SK-N-SH (cell line): ENCODE measurements at regions not wholly inside any gene's neighbourhood (a gene's known extent, or its start where the extent isn't known, plus 50 kb on each side); places are given as distances from the start of the nearest gene placed in this dataset.

ENCODE experiments used
- CTCF ChIA-PET: fragments of 300-600, 350-600 bp; formaldehyde crosslinking; extraction: SDS; loops from one replicate; lab custom pipeline; 2021; lab: Yijun Ruan, JAX
- POLR2A ChIA-PET: fragments of 350-600 bp; sonication (Branson Sonifier 250); formaldehyde crosslinking; extraction: SDS; loops from one replicate; lab custom pipeline; 2020; ENCODE audit warnings: antibody characterized with exemption, inconsistent platforms; lab: Yijun Ruan, JAX
- DNase-seq: peaks from one replicate; pipeline ENCODE4 v3.0.0; 2012
- H2AFZ ChIP-seq: fragments of 200-600 bp; sonication (generic); 2 replicates; pipeline ENCODE4 v1.8.1; 2016; ENCODE audit warnings: antibody characterized with exemption, mild to moderate bottlenecking, low read depth
- H3F3A ChIP-seq: fragments of 200-600 bp; sonication (generic); replicated peaks from 2 replicates; pipeline ENCODE3; 2016; ENCODE audit warnings: antibody characterized with exemption, mild to moderate bottlenecking; ENCODE audit not compliant: insufficient read depth
- H3K27ac ChIP-seq, 2 experiments: fragments of 200-500 bp in 1 of 2; fragments of 200-600 bp in 1 of 2; sonication (Bioruptor generic) in 1 of 2; sonication (generic), shearing (Covaris generic) in 1 of 2; 2 replicates each; pipeline versions ENCODE4 v1.5.1 to v1.6.1; 2014 to 2016; ENCODE audit warnings: low read depth in 2 of 2, inconsistent platforms in 1 of 2, low read length in 1 of 2, mild to moderate bottlenecking in 1 of 2, mixed read lengths in 1 of 2
- H3K27me3 ChIP-seq: fragments of 200-600 bp; sonication (generic), shearing (Covaris generic); 2 replicates; pipeline ENCODE4 v1.6.1; 2016; ENCODE audit warnings: mixed run types; ENCODE audit not compliant: insufficient read depth
- H3K36me3 ChIP-seq, 2 experiments: fragments of 200-500 bp in 1 of 2; fragments of 200-600 bp in 1 of 2; sonication (Bioruptor generic) in 1 of 2; sonication (generic) in 1 of 2; replicated peaks in 1 of 2; 2 replicates each; pipeline versions ENCODE3 to v1.5.1; 2014 to 2016; ENCODE audit warnings: low read length in 1 of 2, mild to moderate bottlenecking in 1 of 2; ENCODE audit not compliant: insufficient read depth in 2 of 2, control insufficient read depth in 1 of 2
- H3K4me1 ChIP-seq, 2 experiments: fragments of 200-500 bp in 1 of 2; fragments of 200-600 bp in 1 of 2; sonication (Bioruptor generic) in 1 of 2; sonication (generic), shearing (Covaris generic) in 1 of 2; 2 replicates each; pipeline versions ENCODE4 v1.5.1 to v1.6.1; 2014 to 2016; ENCODE audit warnings: low read depth in 1 of 2, low read length in 1 of 2, mixed run types in 1 of 2; ENCODE audit not compliant: insufficient read depth in 2 of 2, control insufficient read depth in 1 of 2
- H3K4me2 ChIP-seq: fragments of 200-600 bp; sonication (generic), shearing (Covaris generic); 2 replicates; pipeline ENCODE4 v1.6.1; 2017; ENCODE audit warnings: mixed run types
- H3K4me3 ChIP-seq, 2 experiments: fragments of 200-500 bp in 1 of 2; fragments of 200-600 bp in 1 of 2; sonication (Bioruptor generic) in 1 of 2; sonication (generic), shearing (Covaris generic) in 1 of 2; 2 replicates each; pipeline versions ENCODE4 v1.5.1 to v1.8.1; 2014 to 2016; ENCODE audit warnings: low read depth in 2 of 2, inconsistent platforms in 1 of 2, low read length in 1 of 2, mild to moderate bottlenecking in 1 of 2, mixed read lengths in 1 of 2, moderate library complexity in 1 of 2
- H3K79me2 ChIP-seq: fragments of 200-600 bp; sonication (generic); 2 replicates; pipeline ENCODE4 v1.8.1; 2017; ENCODE audit warnings: mild to moderate bottlenecking; ENCODE audit not compliant: insufficient read depth
- H3K9ac ChIP-seq: fragments of 200-600 bp; sonication (generic); 2 replicates; pipeline ENCODE4 v1.6.1; 2017; ENCODE audit warnings: mixed run types
- H3K9me2 ChIP-seq: fragments of 200-600 bp; sonication (generic); 2 replicates; pipeline ENCODE4 v1.6.1; 2017; ENCODE audit warnings: mixed run types
- H3K9me3 ChIP-seq: fragments of 200-600 bp; sonication (generic); 2 replicates; pipeline ENCODE4 v1.6.1; 2017; ENCODE audit warnings: mixed run types, mild to moderate bottlenecking, moderate library complexity
- H4K20me1 ChIP-seq: fragments of 200-600 bp; sonication (generic); 2 replicates; pipeline ENCODE4 v1.6.1; 2017; ENCODE audit warnings: mild to moderate bottlenecking, mixed run types; ENCODE audit not compliant: insufficient read depth
- CHD2 ChIP-seq: fragments of 150-350 bp; IDR thresholded peaks from 2 replicates; pipeline ENCODE4 v1.6.1; 2018; ENCODE audit warnings: low read length; ENCODE audit not compliant: partially characterized antibody
- FOSL2 ChIP-seq: IDR thresholded peaks from 2 replicates; pipeline ENCODE4 v1.4.0; 2012; ENCODE audit warnings: low read depth, mild to moderate bottlenecking, moderate library complexity, borderline replicate concordance
- FOXJ3 ChIP-seq: sonication (generic); formaldehyde crosslinking; IDR thresholded peaks from 2 replicates; pipeline ENCODE4 v1.5.1; 2020; ENCODE audit warnings: mild to moderate bottlenecking, missing genetic modification reagents
- MEF2A ChIP-seq: IDR thresholded peaks from 2 replicates; pipeline ENCODE4 v1.4.0; 2012; ENCODE audit warnings: low read depth, borderline replicate concordance
- NFIC ChIP-seq: IDR thresholded peaks from 2 replicates; pipeline ENCODE4 v1.4.0; 2012; ENCODE audit warnings: borderline replicate concordance
- NRF1 ChIP-seq: IDR thresholded peaks from 2 replicates; pipeline ENCODE4 v1.6.1; 2012; ENCODE audit warnings: low read depth, mild to moderate bottlenecking, low read length
- RAD21 ChIP-seq: IDR thresholded peaks from 2 replicates; pipeline ENCODE4 v1.6.1; 2012; ENCODE audit warnings: mild to moderate bottlenecking, low read length
- RCOR1 ChIP-seq: fragments of 150-350 bp; IDR thresholded peaks from 2 replicates; pipeline ENCODE4 v1.6.1; 2017; ENCODE audit warnings: antibody characterized with exemption, low read length
- RFX5 ChIP-seq: IDR thresholded peaks from 2 replicates; pipeline ENCODE4 v1.6.1; 2012; ENCODE audit warnings: mild to moderate bottlenecking, improper control_type of control experiment, low read length
- RXRA ChIP-seq: IDR thresholded peaks from 2 replicates; pipeline ENCODE4 v1.4.0; 2012; ENCODE audit warnings: low read depth, mild to moderate bottlenecking, borderline replicate concordance
- SMC3 ChIP-seq: IDR thresholded peaks from 2 replicates; pipeline ENCODE4 v1.6.1; 2012; ENCODE audit warnings: low read depth, low read length, improper control_type of control experiment
- TAF1 ChIP-seq: IDR thresholded peaks from 2 replicates; pipeline ENCODE4 v1.6.1; 2012; ENCODE audit warnings: low read depth, mild to moderate bottlenecking, low read length, moderate library complexity, borderline replicate concordance
- TCF12 ChIP-seq: IDR thresholded peaks from 2 replicates; pipeline ENCODE4 v1.4.0; 2012
- TEAD4 ChIP-seq: IDR thresholded peaks from 2 replicates; pipeline ENCODE4 v1.4.0; 2012; ENCODE audit warnings: mild to moderate bottlenecking, borderline replicate concordance; ENCODE audit not compliant: insufficient read depth
- WGBS: methylation state at CpG from one replicate; pipeline ENCODE4 v1.1.6; 2017; ENCODE audit warnings: low lambda C conversion rate; 5-methylcytosine and 5-hydroxymethylcytosine counted together
- TF ChIP-seq, protein P1 (sequence below): fragments of 200-600 bp; sonication (generic); IDR thresholded peaks from 2 replicates; pipeline ENCODE4 v1.6.1; 2017; ENCODE audit warnings: antibody characterized with exemption, mild to moderate bottlenecking, moderate library complexity
- TF ChIP-seq, protein P2 (sequence below): IDR thresholded peaks from 2 replicates; pipeline ENCODE4 v1.4.0; 2012; ENCODE audit warnings: low read depth, borderline replicate concordance
- TF ChIP-seq, protein P3 (sequence below): fragments of 150-350 bp; IDR thresholded peaks from 2 replicates; pipeline ENCODE4 v1.6.1; 2016; ENCODE audit warnings: mild to moderate bottlenecking, low read depth, low read length

DNA sequence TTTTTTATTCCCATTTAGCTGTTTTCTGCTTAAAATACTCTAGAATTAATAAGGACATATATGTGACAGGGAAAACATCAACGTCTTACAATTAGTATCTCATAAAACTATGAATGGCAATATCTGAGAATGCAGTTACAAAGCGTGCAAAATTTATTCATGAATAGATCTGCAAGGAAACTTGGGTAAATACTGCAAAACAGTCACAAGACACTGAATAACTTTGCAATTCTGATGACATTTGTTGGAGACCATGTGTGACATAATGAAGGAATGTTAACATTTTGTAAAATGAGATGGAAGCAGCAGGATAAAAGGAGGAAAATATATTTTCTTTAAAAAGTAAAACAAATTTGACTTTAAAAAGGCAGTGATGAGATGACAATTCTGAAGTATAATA is 480.9 kb upstream of the SEMA6A start:
- Histone ChIP-seq H3K9ac (no peak overlapping the region), H3K27ac (no peak overlapping the region), H3K4me2 (no peak overlapping the region), H3K4me3 (no peak overlapping the region), H3K9me3 (no peaks in the 10 kb centered on the region), H3K27me3 (no peaks in the 10 kb centered on the region), H4K20me1 (no peaks in the 10 kb centered on the region), H3K79me2 (no peaks in the 10 kb centered on the region), H3F3A (no peaks in the 10 kb centered on the region), H2AFZ (no peak overlapping the region), H3K9me2 (no peaks in the 10 kb centered on the region), H3K4me1 (no peaks in the 10 kb centered on the region), H3K36me3 (no peaks in the 10 kb centered on the region)
- CTCF ChIA-PET: no interaction called here
- TF ChIP-seq RCOR1: no peak
- TF ChIP-seq, protein P1, sequence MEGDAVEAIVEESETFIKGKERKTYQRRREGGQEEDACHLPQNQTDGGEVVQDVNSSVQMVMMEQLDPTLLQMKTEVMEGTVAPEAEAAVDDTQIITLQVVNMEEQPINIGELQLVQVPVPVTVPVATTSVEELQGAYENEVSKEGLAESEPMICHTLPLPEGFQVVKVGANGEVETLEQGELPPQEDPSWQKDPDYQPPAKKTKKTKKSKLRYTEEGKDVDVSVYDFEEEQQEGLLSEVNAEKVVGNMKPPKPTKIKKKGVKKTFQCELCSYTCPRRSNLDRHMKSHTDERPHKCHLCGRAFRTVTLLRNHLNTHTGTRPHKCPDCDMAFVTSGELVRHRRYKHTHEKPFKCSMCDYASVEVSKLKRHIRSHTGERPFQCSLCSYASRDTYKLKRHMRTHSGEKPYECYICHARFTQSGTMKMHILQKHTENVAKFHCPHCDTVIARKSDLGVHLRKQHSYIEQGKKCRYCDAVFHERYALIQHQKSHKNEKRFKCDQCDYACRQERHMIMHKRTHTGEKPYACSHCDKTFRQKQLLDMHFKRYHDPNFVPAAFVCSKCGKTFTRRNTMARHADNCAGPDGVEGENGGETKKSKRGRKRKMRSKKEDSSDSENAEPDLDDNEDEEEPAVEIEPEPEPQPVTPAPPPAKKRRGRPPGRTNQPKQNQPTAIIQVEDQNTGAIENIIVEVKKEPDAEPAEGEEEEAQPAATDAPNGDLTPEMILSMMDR: no peak
- TF ChIP-seq, protein P2, sequence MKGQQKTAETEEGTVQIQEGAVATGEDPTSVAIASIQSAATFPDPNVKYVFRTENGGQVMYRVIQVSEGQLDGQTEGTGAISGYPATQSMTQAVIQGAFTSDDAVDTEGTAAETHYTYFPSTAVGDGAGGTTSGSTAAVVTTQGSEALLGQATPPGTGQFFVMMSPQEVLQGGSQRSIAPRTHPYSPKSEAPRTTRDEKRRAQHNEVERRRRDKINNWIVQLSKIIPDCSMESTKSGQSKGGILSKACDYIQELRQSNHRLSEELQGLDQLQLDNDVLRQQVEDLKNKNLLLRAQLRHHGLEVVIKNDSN: no peak
- TF ChIP-seq RFX5: no peak
- TF ChIP-seq FOSL2: no peak
- TF ChIP-seq MEF2A: no peak
- no peak for TF ChIP-seq RXRA
- TF ChIP-seq CHD2: no peak
- TF ChIP-seq RAD21: no peak
- no peak for TF ChIP-seq FOXJ3 (CRISPR knock-in tag)
- TF ChIP-seq TCF12: no peak
- TF ChIP-seq NFIC: no peak
- TF ChIP-seq SMC3: no peak
- TF ChIP-seq, protein P3, sequence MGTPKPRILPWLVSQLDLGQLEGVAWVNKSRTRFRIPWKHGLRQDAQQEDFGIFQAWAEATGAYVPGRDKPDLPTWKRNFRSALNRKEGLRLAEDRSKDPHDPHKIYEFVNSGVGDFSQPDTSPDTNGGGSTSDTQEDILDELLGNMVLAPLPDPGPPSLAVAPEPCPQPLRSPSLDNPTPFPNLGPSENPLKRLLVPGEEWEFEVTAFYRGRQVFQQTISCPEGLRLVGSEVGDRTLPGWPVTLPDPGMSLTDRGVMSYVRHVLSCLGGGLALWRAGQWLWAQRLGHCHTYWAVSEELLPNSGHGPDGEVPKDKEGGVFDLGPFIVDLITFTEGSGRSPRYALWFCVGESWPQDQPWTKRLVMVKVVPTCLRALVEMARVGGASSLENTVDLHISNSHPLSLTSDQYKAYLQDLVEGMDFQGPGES: no peak
- TF ChIP-seq NRF1: no peak
- TF ChIP-seq TAF1: no peak
- TF ChIP-seq TEAD4: no peak
- POLR2A ChIA-PET: no interaction called here
- no peak for DNase-seq
- 32% methylated on average over 2 of the region's 2 CpGs for WGBS
